SK-N-SH treated with all-trans-retinoic acid at 6 μM for 48 hours (cell line): ENCODE measurements at regions not wholly inside any gene's neighbourhood (a gene's known extent, or its start where the extent isn't known, plus 50 kb on each side); places are given as distances from the start of the nearest gene placed in this dataset.

Experiments used
- ATAC-seq: fragments of 200-7000 bp; cut with Tn5 transposase; 3 replicates; pipeline ENCODE4 v1.9.1; 2020; ENCODE audit warnings: mild to moderate bottlenecking, moderate library complexity
- ARNTL ChIP-seq: fragments of 450-650 bp; formaldehyde crosslinking; IDR thresholded peaks from 2 replicates; pipeline ENCODE4 v1.5.0; 2020; ENCODE audit warnings: low read depth, mild to moderate bottlenecking, moderate library complexity, borderline replicate concordance
- BACH2 ChIP-seq: fragments of 250-450 bp; sonication (Bioruptor Pico); IDR thresholded peaks from 2 replicates; pipeline ENCODE4 v1.9.0; 2021; ENCODE audit warnings: mild to moderate bottlenecking, borderline replicate concordance
- CSDC2 ChIP-seq: fragments of 250-450 bp; sonication (Bioruptor Pico); IDR thresholded peaks from 2 replicates; pipeline ENCODE4 v1.5.0; 2020; ENCODE audit warnings: mild to moderate bottlenecking, moderate library complexity
- ESRRG ChIP-seq: fragments of 250-450 bp; sonication (Bioruptor Pico); IDR thresholded peaks from 2 replicates; pipeline ENCODE4 v1.6.1; 2021; ENCODE audit warnings: mild to moderate bottlenecking
- GLIS3 ChIP-seq: fragments of 250-450 bp; sonication (Bioruptor Pico); IDR thresholded peaks from 2 replicates; pipeline ENCODE4 v1.5.0; 2020; ENCODE audit warnings: mild to moderate bottlenecking, moderate library complexity
- ISL1 ChIP-seq: fragments of 250-450 bp; sonication (Bioruptor Pico); IDR thresholded peaks from 2 replicates; pipeline ENCODE4 v2.1.2; 2022; ENCODE audit warnings: mild to moderate bottlenecking, moderate library complexity
- OSR1 ChIP-seq: fragments of 250-450 bp; sonication (Bioruptor Pico); IDR thresholded peaks from 2 replicates; pipeline ENCODE4 v1.8.0; 2022; ENCODE audit warnings: moderate library complexity, mild to moderate bottlenecking, inconsistent platforms
- PPARA ChIP-seq: fragments of 250-450 bp; sonication (Bioruptor Pico); IDR thresholded peaks from 2 replicates; pipeline ENCODE4 v1.5.0; 2020; ENCODE audit warnings: mild to moderate bottlenecking, borderline replicate concordance
- RARB ChIP-seq: fragments of 250-450 bp; sonication (Bioruptor Pico); IDR thresholded peaks from 2 replicates; pipeline ENCODE4 v1.8.0; 2021; ENCODE audit warnings: mild to moderate bottlenecking, moderate library complexity
- SNAI2 ChIP-seq: fragments of 250-450 bp; sonication (Bioruptor Pico); IDR thresholded peaks from 2 replicates; pipeline ENCODE4 v1.5.0; 2020; ENCODE audit warnings: mild to moderate bottlenecking, moderate library complexity
- TCF4 ChIP-seq: fragments of 250-450 bp; sonication (Bioruptor Pico); IDR thresholded peaks from 2 replicates; pipeline ENCODE4 v1.8.0; 2021; ENCODE audit warnings: mild to moderate bottlenecking, moderate library complexity, borderline replicate concordance
- TOX ChIP-seq: fragments of 250-450 bp; sonication (Bioruptor Pico); IDR thresholded peaks from 2 replicates; pipeline ENCODE4 v1.8.0; 2021; ENCODE audit warnings: mild to moderate bottlenecking, moderate library complexity, borderline replicate concordance
- ZC3H10 ChIP-seq: fragments of 250-450 bp; sonication (Bioruptor Pico); IDR thresholded peaks from 2 replicates; pipeline ENCODE4 v1.5.1; 2021; ENCODE audit warnings: mild to moderate bottlenecking, moderate library complexity
- ZFP3 ChIP-seq: fragments of 250-450 bp; sonication (Bioruptor Pico); IDR thresholded peaks from 2 replicates; pipeline ENCODE4 v1.5.0; 2020; ENCODE audit warnings: mild to moderate bottlenecking, moderate library complexity
- ZFP30 ChIP-seq: fragments of 450-650 bp; formaldehyde crosslinking; IDR thresholded peaks from 2 replicates; pipeline ENCODE4 v1.5.0; 2022; ENCODE audit warnings: mild to moderate bottlenecking, moderate library complexity
- ZNF8 ChIP-seq: fragments of 450-650 bp; formaldehyde crosslinking; IDR thresholded peaks from 2 replicates; pipeline ENCODE4 v1.5.0; 2020; ENCODE audit warnings: mild to moderate bottlenecking, moderate library complexity
- TF ChIP-seq, protein P1 (sequence below): fragments of 250-450 bp; sonication (Bioruptor Pico); IDR thresholded peaks from 2 replicates; pipeline ENCODE4 v1.5.1; 2020; ENCODE audit warnings: low read depth, mild to moderate bottlenecking, moderate library complexity
- TF ChIP-seq, protein P2 (sequence below): fragments of 250-450 bp; sonication (Bioruptor Pico); IDR thresholded peaks from 2 replicates; pipeline ENCODE4 v1.5.1; 2021; ENCODE audit warnings: mild to moderate bottlenecking, moderate library complexity
- TF ChIP-seq, protein P3 (sequence below): fragments of 250-450 bp; sonication (Bioruptor Pico); IDR thresholded peaks from 2 replicates; pipeline ENCODE4 v1.5.0; 2020; ENCODE audit warnings: mild to moderate bottlenecking, moderate library complexity
- TF ChIP-seq, protein P4 (sequence below): fragments of 250-450 bp; sonication (Bioruptor Pico); IDR thresholded peaks from 2 replicates; pipeline ENCODE4 v1.8.0; 2020; ENCODE audit warnings: mild to moderate bottlenecking, moderate library complexity, borderline replicate concordance
- TF ChIP-seq, protein P5 (sequence below): fragments of 250-450 bp; sonication (Bioruptor Pico); IDR thresholded peaks from 2 replicates; pipeline ENCODE4 v1.8.0; 2021; ENCODE audit warnings: low read depth, mild to moderate bottlenecking, moderate library complexity, borderline replicate concordance

DNA sequence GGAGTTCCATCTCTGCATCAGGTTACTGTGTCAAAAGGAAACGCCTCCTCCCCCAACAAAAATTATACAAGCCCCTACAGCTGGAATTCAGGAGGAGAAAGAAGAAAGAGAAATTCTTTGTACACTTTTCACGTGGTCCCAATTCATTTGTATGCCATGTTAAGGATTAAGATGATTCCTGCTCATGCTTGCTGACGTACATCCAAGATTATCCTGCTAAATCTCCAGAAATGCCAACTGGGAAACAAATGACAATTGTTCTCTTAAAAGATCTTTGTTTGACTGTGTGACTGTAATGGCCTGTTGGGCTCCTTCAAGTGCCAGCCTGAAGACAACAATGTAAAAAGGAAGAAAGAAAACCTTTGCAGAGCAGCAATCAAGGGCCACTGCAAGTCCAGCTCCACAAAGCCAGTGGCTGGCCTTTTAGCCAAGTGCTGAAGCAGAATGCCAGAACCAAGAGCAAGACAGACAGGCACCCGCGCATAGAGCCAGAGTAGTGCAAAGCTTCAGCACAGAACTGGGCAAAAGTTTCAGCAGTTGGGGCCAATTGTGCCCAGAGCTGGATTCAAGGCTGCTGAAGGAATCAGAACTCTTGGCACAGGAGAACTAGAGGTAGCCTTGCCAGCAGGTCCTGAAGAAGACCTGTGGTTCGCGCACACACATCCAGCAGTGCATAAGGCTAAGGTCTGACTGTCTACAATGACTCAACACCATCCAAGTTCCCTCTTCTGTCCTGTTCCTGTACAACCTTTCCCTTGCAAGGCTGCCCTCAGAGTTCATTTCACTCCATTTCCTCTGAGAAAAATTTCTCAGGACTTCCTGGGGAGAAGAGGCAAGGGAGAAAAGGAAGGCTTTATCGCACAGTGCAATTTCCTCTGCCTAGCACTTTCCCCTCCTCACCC lies 209.7 kb upstream of the BMP4 start:
- TF ChIP-seq ZFP30 (CRISPR knock-in tag) (no peak), CSDC2 (CRISPR knock-in tag) (no peak), RARB (no peak), PPARA (CRISPR knock-in tag) (no peak), OSR1 (CRISPR knock-in tag) (no peak), TOX (CRISPR knock-in tag) (no peak), ARNTL (CRISPR knock-in tag) (no peak), ZC3H10 (CRISPR knock-in tag) (no peak), ESRRG (CRISPR knock-in tag) (no peak), ZFP3 (CRISPR knock-in tag) (no peak), BACH2 (CRISPR knock-in tag) (no peak)
- TF ChIP-seq, protein P1, sequence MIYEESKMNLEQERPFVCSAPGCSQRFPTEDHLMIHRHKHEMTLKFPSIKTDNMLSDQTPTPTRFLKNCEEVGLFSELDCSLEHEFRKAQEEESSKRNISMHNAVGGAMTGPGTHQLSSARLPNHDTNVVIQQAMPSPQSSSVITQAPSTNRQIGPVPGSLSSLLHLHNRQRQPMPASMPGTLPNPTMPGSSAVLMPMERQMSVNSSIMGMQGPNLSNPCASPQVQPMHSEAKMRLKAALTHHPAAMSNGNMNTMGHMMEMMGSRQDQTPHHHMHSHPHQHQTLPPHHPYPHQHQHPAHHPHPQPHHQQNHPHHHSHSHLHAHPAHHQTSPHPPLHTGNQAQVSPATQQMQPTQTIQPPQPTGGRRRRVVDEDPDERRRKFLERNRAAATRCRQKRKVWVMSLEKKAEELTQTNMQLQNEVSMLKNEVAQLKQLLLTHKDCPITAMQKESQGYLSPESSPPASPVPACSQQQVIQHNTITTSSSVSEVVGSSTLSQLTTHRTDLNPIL (CRISPR knock-in tag) = no peak
- TF ChIP-seq, protein P2, sequence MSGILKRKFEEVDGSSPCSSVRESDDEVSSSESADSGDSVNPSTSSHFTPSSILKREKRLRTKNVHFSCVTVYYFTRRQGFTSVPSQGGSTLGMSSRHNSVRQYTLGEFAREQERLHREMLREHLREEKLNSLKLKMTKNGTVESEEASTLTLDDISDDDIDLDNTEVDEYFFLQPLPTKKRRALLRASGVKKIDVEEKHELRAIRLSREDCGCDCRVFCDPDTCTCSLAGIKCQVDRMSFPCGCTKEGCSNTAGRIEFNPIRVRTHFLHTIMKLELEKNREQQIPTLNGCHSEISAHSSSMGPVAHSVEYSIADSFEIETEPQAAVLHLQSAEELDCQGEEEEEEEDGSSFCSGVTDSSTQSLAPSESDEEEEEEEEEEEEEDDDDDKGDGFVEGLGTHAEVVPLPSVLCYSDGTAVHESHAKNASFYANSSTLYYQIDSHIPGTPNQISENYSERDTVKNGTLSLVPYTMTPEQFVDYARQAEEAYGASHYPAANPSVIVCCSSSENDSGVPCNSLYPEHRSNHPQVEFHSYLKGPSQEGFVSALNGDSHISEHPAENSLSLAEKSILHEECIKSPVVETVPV (CRISPR knock-in tag) = no peak
- TF ChIP-seq, protein P3, sequence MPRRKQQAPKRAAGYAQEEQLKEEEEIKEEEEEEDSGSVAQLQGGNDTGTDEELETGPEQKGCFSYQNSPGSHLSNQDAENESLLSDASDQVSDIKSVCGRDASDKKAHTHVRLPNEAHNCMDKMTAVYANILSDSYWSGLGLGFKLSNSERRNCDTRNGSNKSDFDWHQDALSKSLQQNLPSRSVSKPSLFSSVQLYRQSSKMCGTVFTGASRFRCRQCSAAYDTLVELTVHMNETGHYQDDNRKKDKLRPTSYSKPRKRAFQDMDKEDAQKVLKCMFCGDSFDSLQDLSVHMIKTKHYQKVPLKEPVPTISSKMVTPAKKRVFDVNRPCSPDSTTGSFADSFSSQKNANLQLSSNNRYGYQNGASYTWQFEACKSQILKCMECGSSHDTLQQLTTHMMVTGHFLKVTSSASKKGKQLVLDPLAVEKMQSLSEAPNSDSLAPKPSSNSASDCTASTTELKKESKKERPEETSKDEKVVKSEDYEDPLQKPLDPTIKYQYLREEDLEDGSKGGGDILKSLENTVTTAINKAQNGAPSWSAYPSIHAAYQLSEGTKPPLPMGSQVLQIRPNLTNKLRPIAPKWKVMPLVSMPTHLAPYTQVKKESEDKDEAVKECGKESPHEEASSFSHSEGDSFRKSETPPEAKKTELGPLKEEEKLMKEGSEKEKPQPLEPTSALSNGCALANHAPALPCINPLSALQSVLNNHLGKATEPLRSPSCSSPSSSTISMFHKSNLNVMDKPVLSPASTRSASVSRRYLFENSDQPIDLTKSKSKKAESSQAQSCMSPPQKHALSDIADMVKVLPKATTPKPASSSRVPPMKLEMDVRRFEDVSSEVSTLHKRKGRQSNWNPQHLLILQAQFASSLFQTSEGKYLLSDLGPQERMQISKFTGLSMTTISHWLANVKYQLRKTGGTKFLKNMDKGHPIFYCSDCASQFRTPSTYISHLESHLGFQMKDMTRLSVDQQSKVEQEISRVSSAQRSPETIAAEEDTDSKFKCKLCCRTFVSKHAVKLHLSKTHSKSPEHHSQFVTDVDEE (CRISPR knock-in tag) = no peak
- TF ChIP-seq, all 23 proteins: peak for 0
- no peak for ATAC-seq

DNA sequence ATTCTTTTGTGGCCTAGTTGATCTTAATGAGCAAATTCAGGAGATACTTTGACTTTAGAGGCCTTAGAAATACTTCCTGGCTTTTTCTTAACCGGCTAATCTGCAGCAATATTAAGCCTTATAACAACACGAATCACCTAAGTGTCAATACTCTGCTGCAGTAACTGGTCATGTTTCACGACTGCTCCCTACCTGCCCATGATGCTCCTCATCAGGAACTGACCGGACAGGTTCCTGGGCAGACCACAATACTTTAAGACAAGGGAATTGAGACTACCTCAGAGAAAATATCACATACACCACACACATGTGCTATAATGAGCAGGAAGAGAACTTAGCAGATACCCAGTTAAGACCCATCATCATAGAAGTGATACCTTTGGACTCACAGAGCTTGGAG lies 211.9 kb upstream of the BMP4 start:
- no peak for ATAC-seq
- TF ChIP-seq ZC3H10 (CRISPR knock-in tag) (no peak), ZFP30 (CRISPR knock-in tag) (no peak), ARNTL (CRISPR knock-in tag) (no peak), ZFP3 (CRISPR knock-in tag) (no peak), BACH2 (CRISPR knock-in tag) (no peak), ZNF8 (CRISPR knock-in tag) (no peak), PPARA (CRISPR knock-in tag) (no peak), ESRRG (CRISPR knock-in tag) (no peak), GLIS3 (CRISPR knock-in tag) (no peak), SNAI2 (no peak), CSDC2 (CRISPR knock-in tag) (no peak), TOX (CRISPR knock-in tag) (no peak), ISL1 (CRISPR knock-in tag) (no peak), TCF4 (no peak)
- TF ChIP-seq, protein P1 (CRISPR knock-in tag) = no peak
- TF ChIP-seq, protein P2 (CRISPR knock-in tag) = no peak
- TF ChIP-seq, protein P3 (CRISPR knock-in tag) = no peak
- TF ChIP-seq, protein P4, sequence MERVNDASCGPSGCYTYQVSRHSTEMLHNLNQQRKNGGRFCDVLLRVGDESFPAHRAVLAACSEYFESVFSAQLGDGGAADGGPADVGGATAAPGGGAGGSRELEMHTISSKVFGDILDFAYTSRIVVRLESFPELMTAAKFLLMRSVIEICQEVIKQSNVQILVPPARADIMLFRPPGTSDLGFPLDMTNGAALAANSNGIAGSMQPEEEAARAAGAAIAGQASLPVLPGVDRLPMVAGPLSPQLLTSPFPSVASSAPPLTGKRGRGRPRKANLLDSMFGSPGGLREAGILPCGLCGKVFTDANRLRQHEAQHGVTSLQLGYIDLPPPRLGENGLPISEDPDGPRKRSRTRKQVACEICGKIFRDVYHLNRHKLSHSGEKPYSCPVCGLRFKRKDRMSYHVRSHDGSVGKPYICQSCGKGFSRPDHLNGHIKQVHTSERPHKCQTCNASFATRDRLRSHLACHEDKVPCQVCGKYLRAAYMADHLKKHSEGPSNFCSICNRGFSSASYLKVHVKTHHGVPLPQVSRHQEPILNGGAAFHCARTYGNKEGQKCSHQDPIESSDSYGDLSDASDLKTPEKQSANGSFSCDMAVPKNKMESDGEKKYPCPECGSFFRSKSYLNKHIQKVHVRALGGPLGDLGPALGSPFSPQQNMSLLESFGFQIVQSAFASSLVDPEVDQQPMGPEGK = no peak
- TF ChIP-seq, protein P5, sequence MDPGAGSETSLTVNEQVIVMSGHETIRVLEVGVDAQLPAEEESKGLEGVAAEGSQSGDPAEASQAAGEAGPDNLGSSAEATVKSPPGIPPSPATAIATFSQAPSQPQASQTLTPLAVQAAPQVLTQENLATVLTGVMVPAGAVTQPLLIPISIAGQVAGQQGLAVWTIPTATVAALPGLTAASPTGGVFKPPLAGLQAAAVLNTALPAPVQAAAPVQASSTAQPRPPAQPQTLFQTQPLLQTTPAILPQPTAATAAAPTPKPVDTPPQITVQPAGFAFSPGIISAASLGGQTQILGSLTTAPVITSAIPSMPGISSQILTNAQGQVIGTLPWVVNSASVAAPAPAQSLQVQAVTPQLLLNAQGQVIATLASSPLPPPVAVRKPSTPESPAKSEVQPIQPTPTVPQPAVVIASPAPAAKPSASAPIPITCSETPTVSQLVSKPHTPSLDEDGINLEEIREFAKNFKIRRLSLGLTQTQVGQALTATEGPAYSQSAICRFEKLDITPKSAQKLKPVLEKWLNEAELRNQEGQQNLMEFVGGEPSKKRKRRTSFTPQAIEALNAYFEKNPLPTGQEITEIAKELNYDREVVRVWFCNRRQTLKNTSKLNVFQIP = no peak
- TF ChIP-seq, all 23 proteins: peak for 0
